Upper lobe of right lung (tissue), 1 donor: ENCODE measurements at regions not wholly inside any gene's neighbourhood (a gene's known extent, or its start where the extent isn't known, plus 50 kb on each side); places are given as distances from the start of the nearest gene placed in this dataset.

ENCODE experiments used
- ATAC-seq: fragments of 200-7000 bp; cut with Tn5 transposase; one replicate; pipeline ENCODE4 v1.9.1; 2020; ENCODE audit warnings: mild to moderate bottlenecking, moderate library complexity
- DNase-seq: peaks from one replicate; pipeline ENCODE4 v3.0.0-alpha.2; 2020
- H3K27ac ChIP-seq: fragments of 200-600 bp; one replicate; pipeline ENCODE4 v1.8.0; 2022
- H3K27me3 ChIP-seq: fragments of 200-600 bp; one replicate; pipeline ENCODE4 v1.8.0; 2022; ENCODE audit warnings: mild to moderate bottlenecking
- H3K36me3 ChIP-seq: fragments of 200-600 bp; one replicate; pipeline ENCODE4 v1.8.0; 2022
- H3K4me1 ChIP-seq: fragments of 200-600 bp; one replicate; pipeline ENCODE4 v1.8.0; 2022
- H3K4me3 ChIP-seq: fragments of 200-600 bp; one replicate; pipeline ENCODE4 v1.8.0; 2022; ENCODE audit warnings: mild to moderate bottlenecking
- H3K9me3 ChIP-seq: fragments of 200-600 bp; one replicate; pipeline ENCODE4 v1.8.0; 2022
- CTCF ChIP-seq: fragments of 200-600 bp; IDR thresholded peaks from one replicate; pipeline ENCODE4 v1.8.0; 2022; ENCODE audit warnings: antibody characterized with exemption
- intact Hi-C: fragments of 100-400 bp; cut with DNase I; formaldehyde crosslinking; loops from one replicate; pipeline ENCODE4 v1.11.0; 2022
- donor health status: DM: no; HTN: yes; CAD: no; lungs with severe emphysema.

GRCh38 chr1:95323123-95323522, 89.1 kb downstream of the RWDD3 start:
- H3K9me3 ChIP-seq, result no peaks in the 10 kb centered on the region
- no peak for ATAC-seq
- no peak for DNase-seq

GRCh38 chr1:95325349-95325748, 91.3 kb downstream of the RWDD3 start:
- Histone ChIP-seq H3K36me3 (no peaks in the 10 kb centered on the region), H3K4me1 (no peaks in the 10 kb centered on the region), H3K27ac (no peak overlapping the region), H3K27me3 (no peaks in the 10 kb centered on the region), H3K4me3 (no peak overlapping the region), H3K9me3 (no peaks in the 10 kb centered on the region)
- no peak for TF ChIP-seq CTCF
- ATAC-seq, result no peak
- DNase-seq, result no peak
- intact Hi-C loops, result no loop called here

More at GRCh38 chr1:95323123-95323522, 89.1 kb downstream of the RWDD3 start:
- Histone ChIP-seq H3K4me1 (no peaks in the 10 kb centered on the region), H3K36me3 (no peaks in the 10 kb centered on the region), H3K27ac (no peak overlapping the region), H3K27me3 (no peaks in the 10 kb centered on the region), H3K4me3 (no peak overlapping the region)
- intact Hi-C loops, result no loop called here
- no peak for TF ChIP-seq CTCF

- DNase-seq (no peak), ATAC-seq (no peak)
- Histone ChIP-seq H3K27me3 (no peaks in the 10 kb centered on the region), H3K4me1 (no peaks in the 10 kb centered on the region), H3K4me3 (no peak overlapping the region), H3K27ac (no peak overlapping the region), H3K9me3 (no peaks in the 10 kb centered on the region), H3K36me3 (no peaks in the 10 kb centered on the region)
- intact Hi-C loops, result no loop called here
- no peak for TF ChIP-seq CTCF
These were observed 92.0 kb downstream of the RWDD3 start for GRCh38 chr1:95326023-95326422.

GRCh38 chr1:95332754-95333153, 98.7 kb downstream of the RWDD3 start:
- Histone ChIP-seq H3K36me3 (no peaks in the 10 kb centered on the region), H3K27ac (no peak overlapping the region), H3K27me3 (no peaks in the 10 kb centered on the region), H3K4me3 (no peak overlapping the region), H3K9me3 (no peaks in the 10 kb centered on the region), H3K4me1 (no peaks in the 10 kb centered on the region)
- intact Hi-C loops, result no loop called here
- no peak for DNase-seq
- TF ChIP-seq CTCF, result no peak
- no peak for ATAC-seq

GRCh38 chr1:95339377-95339776, 105.4 kb downstream of the RWDD3 start:
- no peak for ATAC-seq
- intact Hi-C loops, result no loop called here

More at GRCh38 chr1:95339377-95339776, 105.4 kb downstream of the RWDD3 start:
- Histone ChIP-seq H3K4me1 (no peaks in the 10 kb centered on the region), H3K27me3 (no peaks in the 10 kb centered on the region), H3K9me3 (no peaks in the 10 kb centered on the region), H3K27ac (no peak overlapping the region), H3K36me3 (no peaks in the 10 kb centered on the region), H3K4me3 (no peak overlapping the region)
- DNase-seq, result no peak
- TF ChIP-seq CTCF, result no peak
